ENCODE measurements at regions not wholly inside any gene's neighbourhood (a gene's known extent, or its start where the extent isn't known, plus 50 kb on each side); places are given as distances from the start of the nearest gene placed in this dataset.
"Not testable (repeated sequence)": the region's sequence is repeated elsewhere in the genome, so short reads cannot be mapped to it uniquely, and the experiment has no call there.

DNA sequence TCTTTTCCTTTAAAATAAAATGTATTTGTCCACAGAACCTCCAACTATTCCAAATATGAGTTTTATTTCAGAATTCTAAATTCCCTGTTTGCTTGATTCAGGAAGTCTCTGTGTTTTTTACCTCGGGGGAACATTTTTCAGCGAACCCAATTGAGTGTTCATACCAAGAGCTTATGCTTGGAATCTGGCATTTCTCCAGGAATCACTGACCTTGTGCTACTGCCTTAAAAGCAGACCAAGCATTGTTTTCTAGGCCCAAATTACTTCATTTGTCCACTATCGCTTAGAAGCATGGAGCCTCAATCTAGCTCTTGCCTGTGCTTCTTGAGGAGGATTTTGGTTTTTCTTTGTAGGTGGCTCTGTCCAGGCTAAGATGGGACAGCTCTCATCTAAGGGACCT is 59.4 kb downstream of the EBLN1 start:
- no peak for DNase-seq

DNA sequence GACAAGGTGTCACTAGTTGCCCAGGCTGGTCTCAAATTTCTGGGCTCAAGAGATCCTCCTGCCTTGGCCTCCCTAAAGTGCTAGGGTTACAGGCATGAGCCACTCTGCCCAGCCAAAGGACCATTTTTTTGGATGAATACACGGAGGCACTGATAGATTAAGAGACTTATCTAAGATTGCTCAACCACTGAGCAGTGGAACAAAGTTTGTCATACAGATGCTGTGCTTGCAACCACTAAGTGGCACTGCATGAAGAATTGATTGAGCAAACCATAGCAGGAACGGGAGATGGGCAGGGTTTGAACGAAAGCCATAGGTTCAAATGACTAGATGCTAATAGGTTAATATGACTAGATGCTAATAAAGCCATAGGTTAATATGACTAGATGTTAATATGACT is 61.1 kb downstream of the EBLN1 start:
- no peak for DNase-seq

DNA sequence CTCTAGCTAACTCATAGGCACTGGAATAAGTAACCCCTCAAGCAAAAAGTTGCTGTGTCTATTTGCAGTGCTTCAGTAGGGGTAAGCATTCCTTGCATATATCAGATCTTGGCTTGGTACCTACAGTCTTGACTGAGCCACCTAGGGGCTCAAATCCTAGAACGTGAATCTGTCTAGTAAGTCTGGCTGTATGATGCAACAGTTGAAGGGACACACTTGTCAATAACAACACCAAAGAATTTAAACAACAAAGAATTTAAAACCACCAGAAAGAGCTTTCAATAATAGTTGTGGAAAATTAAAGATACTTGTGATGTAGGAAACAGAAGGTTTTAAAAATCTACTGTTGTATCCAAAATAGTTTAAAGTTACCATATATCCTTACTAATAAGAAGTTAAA is 65.4 kb downstream of the EBLN1 start:
- no peak for DNase-seq

DNA sequence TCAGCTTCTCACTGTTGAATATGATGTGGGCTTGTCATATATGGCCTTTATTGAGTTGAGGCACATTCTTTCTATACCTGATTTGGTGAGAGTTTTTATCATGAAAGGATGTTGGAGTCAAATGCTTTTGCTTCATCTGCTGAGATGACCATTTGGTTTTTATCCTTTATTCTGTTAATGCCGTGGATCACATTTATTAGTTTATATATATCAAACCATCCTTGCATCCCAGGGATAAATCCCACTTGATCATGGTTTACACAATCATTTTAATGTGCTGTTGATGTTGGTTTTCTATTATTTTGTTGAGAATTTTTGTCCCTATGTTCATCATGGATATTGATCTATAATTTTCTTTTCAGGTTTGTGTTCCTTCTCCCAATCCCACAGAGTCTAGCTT is 67.0 kb downstream of the EBLN1 start:
- DNase-seq, result no peak

DNA sequence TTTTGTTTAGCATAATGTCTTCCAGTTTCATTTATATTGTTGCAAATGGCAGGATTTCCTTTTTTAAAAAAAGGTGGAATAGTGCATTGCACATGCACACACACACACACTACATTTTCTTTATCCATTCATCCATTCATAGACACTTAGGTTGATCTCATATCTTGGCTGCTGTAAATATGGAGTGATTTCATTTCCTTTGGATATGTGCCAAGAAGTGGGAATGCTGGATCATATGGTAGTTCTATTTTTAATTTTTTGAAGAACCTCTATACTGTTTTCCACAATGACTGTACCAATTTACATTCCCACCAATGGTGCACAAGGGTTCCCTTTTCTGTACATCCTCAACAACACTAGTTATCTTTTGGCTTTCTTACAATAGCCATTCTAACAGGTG is 68.9 kb downstream of the EBLN1 start:
- DNase-seq, result no peak

DNA sequence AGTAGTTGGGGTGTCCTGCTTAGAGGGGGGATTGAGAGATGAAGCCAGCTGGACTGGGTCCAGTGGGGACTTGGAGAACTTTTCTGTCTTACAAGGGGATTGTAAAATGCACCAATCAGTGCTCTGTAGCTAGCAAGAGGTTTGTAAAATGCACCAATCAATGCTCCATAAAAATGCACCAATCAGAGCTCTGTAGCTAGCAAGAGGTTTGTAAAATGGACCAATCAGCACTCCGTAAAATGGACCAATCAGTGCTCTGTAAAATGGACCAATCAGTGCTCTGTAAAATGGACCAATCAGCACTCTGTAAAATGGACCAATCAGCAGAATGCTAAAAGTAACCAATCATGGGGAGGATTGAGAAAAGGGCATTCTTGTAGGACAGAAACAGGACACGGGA is 71.9 kb downstream of the EBLN1 start:
- not testable (repeated sequence) for DNase-seq

DNA sequence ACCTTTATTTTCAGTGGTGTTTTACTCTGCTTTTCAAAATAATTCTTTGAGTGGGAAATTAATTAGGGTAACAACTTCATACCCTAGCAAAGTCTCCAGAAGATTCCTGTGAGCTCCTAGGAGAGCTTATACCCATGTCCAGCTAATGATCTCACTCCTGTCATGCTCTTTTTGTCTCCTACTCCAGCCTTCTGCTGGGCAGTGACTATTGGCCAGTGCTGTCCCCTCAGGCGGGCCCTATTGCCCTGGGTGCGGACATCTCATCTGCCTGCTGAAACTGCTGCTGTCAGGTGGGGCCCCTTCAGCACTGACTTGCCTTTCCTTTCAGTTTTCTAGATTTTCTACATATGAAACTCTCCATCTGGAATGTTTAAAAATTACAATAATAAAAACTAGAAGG is 80.3 kb downstream of the EBLN1 start:
- no peak for DNase-seq

DNA sequence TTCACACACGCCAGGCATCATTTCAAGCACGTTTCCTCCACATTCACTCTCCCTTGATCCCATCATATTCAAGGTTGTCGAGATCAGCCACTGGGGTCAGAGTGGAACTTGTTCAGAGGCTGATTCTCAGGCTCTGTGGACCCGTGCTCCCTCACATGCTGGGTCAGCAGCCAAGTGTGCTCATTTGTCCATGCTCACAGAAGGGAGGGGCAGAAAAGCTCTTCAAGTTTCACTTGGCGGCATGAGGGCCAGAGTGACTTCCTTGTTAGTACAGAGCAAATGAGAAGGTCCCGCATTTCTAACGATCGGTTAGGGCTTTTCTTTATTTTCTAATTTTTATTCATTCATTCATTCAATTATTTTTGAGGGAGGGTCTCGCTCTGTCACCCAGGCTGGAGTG is 82.2 kb downstream of the EBLN1 start:
- no peak for DNase-seq

DNA sequence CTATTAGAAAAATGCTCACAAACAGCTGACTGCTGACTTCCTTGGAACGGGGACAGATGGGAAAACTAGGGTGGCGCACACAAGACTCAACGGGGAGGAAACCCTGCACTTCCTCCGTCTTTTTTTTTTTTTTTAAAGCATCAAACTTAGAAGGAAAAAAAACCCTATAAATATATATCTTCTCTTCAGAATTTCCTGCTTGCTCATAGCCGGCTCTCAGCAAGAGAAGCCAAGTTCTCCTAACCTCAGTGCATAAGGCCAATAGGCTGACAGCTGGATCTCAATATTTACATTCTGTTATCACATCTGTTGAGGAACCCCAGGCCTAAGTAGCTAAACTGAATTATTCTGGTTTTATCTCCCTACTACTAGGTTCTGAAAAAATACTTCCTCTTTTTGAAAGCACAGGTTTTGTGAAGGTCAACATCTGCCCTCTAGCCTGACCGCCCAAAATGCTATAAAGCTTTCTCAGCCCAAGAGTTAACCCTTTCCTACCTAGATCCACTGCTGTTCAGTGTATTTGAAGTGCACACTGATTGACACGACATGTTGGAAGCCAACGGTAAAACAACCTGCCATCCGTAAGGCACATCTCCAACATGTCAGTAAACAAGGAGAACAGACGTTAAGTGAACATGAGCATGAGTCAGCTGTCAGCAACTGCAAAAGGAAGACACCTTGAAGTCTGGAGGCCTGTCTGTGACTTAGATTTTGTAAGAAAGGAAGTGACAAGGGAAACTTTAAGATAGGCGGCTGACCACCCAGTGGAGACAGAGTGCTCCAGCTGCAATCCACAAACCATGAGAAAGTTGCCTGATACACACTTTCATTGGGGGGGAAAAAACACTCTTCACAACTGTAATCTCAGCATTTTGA is 83.8 kb downstream of the EBLN1 start:
- no peak for DNase-seq

DNA sequence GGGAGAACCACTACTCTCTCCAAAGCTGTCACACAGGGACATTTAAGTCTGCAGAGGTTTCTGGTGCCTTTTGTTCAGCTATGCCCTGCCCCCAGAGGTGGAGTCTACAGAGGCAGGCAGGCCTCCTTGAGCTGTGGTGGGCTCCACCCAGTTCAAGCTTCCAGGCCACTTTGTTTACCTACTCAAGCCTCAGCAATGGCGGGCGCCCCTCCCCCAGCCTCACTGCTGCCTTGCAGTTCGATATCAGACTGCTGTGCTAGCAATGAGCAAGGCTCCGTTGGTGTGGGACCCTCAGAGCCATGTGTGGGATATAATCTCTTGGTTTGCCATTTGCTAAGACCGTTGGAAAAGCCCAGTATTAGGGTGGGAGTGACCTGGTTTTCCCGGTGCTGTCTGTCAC is 87.0 kb downstream of the EBLN1 start:
- not testable (repeated sequence) for DNase-seq

DNA sequence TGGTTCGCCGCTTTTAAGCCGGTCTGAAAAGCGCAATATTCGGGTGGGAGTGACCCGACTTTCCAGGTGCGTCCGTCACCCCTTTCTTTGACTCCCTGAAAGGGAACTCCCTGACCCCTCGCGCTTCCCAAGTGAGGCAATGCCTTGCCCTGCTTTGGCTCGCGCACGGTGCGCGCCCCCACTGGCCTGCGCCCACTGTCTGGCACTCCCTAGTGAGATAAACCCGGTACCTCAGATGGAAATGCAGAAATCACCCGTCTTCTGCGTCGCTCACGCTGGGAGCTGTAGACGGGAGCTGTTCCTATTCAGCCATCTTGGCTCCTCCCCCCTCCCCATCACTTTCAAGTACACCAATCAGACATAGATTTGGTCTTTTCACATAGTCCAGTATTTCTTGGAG is 88.2 kb downstream of the EBLN1 start:
- not testable (repeated sequence) for DNase-seq

DNA sequence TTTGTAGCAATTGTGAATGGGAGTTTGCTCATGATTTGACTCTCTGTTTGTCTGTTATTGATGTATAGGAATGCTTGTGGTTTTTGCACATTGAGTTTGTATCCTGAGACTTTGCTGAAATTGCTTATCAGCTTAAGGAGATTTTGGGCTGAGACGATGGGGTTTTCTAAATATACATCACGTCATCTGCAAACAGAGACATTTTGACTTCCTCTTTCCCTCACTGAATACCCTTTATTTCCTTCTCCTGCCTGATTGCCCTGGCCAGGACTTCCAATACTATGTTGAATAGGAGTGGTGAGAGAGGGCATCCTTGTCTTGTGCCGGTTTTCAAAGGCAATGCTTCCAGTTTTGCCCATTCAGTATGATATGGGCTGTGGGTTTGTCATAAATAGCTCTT is 96.6 kb downstream of the EBLN1 start:
- not testable (repeated sequence) for DNase-seq

DNA sequence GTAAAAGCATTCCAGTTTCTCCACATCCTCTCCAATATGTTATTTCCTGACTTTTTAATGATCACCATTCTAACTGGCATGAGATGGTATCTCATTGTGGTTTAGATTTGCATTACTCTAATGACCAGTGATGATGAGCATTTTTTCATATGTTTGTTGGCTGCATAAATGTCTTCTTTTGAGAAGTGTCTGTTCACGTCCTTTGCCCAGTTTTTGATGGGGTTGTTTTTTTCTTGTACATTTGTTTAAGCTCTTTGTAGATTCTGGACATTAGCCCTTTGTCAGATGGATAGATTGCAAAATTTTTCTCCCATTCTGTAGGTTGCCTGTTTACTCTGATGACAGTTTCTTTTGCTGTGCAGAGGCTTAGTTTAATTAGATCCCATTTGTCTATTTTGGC is 97.7 kb downstream of the EBLN1 start:
- not testable (repeated sequence) for DNase-seq

DNA sequence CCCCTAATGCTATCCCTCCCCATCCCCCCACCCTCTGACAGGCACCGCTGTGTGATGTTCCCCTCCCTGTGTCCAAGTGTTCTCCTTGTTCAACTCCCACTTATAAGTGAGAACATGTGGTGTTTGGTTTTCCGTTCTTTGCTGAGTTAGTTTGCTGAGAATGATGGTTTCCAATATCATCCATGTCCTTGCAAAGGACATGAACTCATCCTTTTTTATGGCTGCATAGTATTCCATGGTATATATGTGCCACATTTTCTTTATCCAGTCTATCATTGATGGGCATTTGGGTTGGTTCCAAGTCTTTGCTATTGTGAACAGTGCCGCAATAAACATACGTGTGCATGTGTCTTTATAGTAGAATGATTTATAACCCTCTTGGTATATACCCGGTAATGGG is 98.2 kb downstream of the EBLN1 start:
- not testable (repeated sequence) for DNase-seq

DNA sequence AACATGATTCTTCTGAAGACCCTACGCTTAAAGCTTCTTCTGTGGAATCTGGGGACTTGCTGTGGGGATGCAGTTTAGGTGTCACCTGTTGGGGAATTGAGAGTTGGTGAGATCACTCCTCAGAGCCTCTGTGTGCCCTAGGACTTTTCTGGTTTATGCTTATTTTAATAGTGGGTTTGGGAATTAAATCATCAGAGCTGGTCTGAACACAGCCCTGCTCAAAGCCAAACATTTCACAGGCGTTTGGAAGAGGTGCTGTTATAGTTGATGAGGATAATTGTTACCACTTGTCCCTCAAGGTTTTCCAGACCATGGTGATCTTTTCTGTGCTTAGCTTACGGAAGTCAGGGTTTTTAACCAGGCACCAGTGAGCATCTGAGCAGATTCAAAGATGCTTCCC is 106.1 kb downstream of the EBLN1 start:
- no peak for DNase-seq

DNA sequence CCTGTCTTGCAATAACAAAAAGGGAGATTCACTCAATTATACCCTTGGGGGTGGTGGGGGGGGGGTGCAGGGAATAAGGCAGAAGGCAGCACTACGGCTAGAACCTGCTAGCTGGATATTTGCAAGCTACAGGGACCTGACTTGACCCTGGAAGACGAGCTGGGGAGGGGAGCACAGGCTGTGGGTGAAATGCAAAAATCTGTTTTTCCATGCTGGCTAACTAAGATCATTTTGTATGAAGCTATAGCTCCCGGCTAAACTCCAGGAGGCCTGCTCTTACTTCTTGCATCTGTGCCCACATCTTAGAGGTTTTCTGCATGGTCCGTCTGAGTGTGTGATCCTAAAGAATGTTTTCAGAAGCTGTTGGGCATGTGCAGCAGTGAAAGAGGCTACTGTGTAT is 106.6 kb downstream of the EBLN1 start:
- no peak for DNase-seq

DNA sequence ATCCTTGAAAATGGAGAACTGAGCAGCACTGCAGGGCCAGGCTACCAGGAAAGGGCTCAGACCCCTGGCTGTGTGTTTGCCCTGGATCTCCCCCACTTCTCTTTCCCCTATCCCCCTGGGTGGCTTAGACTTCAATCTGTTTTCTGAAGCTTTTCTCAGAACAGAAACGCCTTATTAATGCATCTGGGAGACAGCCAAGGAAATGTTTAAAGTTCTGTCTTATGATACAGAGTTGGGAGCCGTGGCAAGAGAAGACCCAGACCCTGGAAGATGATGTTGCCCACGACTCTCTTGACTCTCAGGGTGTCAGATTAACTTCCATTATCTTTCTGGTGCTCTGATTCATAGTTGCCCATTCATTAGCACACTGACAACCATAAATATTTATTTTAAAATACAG is 107.1 kb downstream of the EBLN1 start:
- no peak for DNase-seq

DNA sequence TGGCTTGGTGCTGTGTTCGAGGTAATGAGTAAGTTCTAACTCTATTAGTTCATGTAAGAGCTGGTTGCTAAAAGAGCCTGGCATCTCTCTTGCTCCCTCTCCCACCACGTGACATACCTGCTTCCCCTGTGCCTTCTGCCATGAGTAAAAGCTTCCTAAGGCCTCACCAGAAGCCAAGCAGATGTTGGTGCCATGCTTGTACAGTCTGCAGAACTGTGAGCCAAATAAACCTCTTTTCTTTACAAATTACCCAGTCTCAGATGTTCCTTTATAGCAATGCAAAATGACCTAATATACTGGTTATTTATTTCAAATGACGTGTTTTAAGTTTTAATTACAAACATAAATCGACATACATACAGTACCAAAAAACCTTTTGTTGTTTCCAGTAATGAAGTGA is 101.7 kb upstream of the DNAJC1 start:
- DNase-seq, result no peak

DNA sequence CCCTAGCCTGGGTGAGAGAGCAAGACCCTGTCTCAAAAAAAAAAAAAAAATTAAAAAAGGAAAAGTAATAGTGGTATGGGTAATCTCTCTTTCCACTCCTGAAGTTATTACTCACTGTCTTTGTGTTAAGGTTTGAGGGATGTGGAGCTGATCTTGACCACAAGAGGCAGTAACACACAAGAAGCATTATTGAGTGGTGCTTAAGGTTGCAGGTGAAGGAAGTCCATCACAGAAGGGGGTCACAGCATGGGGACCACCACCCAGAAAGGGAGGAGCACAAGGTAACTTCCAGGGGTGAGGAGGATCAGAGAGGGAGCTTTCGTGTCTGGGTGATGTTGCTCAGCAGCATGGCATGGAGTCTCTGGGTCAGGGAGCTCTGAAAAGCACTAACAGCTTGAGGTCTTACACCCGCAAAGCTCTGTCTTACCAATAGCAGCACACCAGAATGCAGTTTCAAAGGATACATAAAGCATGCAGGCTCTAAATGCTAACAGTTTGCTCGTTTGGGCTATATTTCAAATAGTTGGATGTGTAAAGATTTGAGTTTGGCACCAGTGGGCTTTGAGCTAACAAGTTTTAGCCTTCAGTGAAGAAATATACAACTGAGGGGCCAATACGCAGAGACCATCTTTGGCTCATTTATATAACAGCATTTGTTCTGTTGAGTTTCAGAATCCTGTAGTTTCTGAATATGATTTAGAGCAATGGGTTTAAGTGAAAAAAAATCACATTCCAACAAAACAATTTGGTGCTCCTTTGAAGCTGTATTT is 100.4 kb upstream of the DNAJC1 start:
- peak; percentile 3 for DNase-seq

DNA sequence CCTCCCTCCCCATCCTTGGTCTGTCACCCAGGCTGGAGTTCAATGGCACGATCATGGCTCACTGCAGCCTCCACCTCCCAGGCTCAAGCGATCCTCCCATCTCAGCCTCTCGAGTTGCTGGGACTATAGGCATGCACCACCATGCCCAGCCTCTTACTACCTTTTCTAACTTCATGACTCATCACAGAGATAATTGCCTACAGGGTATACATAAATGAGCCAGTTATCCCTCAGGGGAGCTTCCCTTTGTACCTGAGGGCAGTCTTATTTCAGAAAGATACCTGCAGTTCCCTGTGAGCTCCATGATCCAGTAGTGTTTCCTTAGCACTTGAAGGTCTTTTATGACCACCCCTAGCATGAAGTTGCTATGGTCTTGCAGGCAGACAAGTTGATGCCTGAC is 94.2 kb upstream of the DNAJC1 start:
- DNase-seq, result no peak

DNA sequence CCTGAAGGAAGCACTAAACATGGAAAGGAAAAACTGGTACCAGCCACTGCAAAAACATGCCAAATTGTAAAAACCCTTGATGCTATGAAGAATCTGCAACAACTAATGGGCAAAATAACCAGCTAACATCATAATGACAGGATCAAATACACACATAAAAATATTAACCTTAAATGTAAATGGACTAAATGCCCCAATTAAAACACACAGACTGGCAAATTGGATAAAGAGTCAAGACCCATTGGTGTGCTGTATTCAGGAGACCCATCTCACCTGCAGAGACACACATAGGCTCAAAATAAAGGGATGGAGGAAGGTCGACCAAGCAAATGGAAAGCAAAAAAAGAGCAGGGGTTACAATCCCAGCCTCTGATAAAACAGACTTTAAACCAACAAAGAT is 87.7 kb upstream of the DNAJC1 start:
- DNase-seq, result not testable (repeated sequence)

DNA sequence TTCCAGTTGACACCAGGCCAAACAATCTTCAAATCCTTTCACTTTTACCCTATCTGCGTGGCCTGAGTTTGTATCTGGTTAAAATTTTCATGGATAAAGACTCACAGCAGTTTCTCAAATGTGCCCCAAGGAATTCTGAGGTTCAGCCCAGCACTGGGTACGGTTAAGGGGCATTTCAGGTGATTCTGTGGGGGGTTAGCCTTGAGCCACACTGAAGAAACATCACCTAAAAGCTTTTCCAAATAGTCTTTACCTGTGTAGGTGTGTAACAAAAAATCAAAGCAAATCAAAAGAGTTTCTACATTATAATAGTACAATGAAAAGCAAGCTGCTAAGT is 83.8 kb upstream of the DNAJC1 start:
- DNase-seq, result no peak

DNA sequence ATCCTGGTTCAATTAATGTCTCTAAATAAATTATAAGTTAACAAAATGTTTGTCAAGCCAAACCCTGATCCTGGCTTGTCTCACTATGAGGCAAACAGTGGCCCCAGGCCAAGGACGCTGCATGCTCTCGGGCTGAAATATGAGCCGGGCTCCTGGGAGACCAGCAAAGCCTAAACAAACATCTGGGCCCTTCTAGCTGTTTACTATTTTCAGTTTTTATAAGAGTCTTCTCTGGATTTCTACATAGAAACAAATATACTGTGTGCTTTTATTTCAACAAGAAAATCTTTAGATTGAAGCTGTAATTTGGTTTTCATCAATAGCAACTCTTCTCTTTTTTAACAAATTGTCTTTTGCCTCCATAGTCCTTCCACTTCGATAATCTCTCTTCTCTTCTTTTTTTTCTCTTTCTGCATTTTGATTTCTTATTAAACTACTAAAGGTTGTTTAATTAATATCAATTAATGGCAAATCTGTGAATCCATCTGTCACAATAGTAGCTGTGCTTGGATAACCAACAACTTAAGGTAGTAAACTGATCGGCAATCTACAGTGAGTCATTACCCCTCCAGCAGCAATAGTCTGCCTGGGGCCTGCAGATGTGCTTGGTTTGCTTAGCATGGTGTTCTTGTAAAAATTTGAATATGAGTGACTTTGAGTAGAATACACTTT is 83.3 kb upstream of the DNAJC1 start:
- no peak for DNase-seq

DNA sequence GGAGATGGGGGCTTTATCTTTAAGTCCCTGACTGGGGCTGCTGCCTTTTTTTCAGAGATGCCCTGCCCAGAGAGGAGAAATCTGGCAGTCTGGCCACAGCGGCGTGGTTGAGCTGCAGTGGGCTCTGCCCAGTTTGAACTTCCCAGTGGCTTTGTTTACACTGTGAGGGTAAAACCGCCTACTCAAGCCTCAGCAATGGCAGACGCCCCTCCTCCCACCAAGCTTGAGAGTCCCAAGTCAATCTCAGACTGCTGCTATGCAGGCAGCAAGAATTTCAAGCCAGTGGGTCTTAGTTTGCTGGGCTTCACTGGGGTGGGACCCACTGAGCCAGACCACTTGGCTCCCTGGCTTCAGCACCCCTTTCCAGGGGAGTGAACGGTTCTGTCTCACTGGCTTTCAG is 76.4 kb upstream of the DNAJC1 start:
- not testable (repeated sequence) for DNase-seq

All from activated CD4-positive, alpha-beta T cell treated with anti-CD3 and anti-CD28 coated beads, Interleukin-2, Interleukin-6, amounts not matched to agents 100 ng/mL and 50 ng/mL, durations not matched to agents 16 hours and 8 hours (primary cell).